GM23338 (cell line): ENCODE measurements at regions not wholly inside any gene's neighbourhood (a gene's known extent, or its start where the extent isn't known, plus 50 kb on each side); places are given as distances from the start of the nearest gene placed in this dataset.

Source experiments
- ATAC-seq: fragments of 200-7000 bp; cut with Tn5 transposase; 3 replicates; pipeline ENCODE4 v1.9.1; 2020
- DNase-seq: peaks from one replicate; pipeline ENCODE4 v3.0.0-alpha.2; 2015; ENCODE audit warnings: low spot score
- H2AFZ ChIP-seq: fragments of 200-600 bp; sonication (generic); 2 replicates; pipeline ENCODE4 v1.8.0; 2016; ENCODE audit warnings: antibody characterized with exemption, mild to moderate bottlenecking, moderate library complexity
- H3F3A ChIP-seq: fragments of 200-600 bp; sonication (generic); replicated peaks from 2 replicates; pipeline ENCODE4 v1.8.0; 2017; ENCODE audit warnings: antibody characterized with exemption, mixed run types, low read depth
- H3K27ac ChIP-seq: fragments of 200-600 bp; sonication (generic); 2 replicates; pipeline ENCODE4 v1.6.1; 2016; ENCODE audit warnings: low read depth
- H3K27me3 ChIP-seq: fragments of 200-600 bp; sonication (generic); 2 replicates; pipeline ENCODE4 v1.8.0; 2016; ENCODE audit warnings: mild to moderate bottlenecking, mixed run types, moderate library complexity; ENCODE audit not compliant: insufficient read depth
- H3K36me3 ChIP-seq: fragments of 200-600 bp; sonication (generic); 2 replicates; pipeline ENCODE4 v1.8.0; 2016; ENCODE audit warnings: mild to moderate bottlenecking; ENCODE audit not compliant: insufficient read depth
- H3K4me1 ChIP-seq: fragments of 200-600 bp; sonication (generic); 2 replicates; pipeline ENCODE4 v1.8.0; 2016; ENCODE audit warnings: mild to moderate bottlenecking, moderate library complexity; ENCODE audit not compliant: insufficient read depth
- H3K4me2 ChIP-seq: fragments of 200-600 bp; sonication (generic); 2 replicates; pipeline ENCODE4 v1.7.1; 2017; ENCODE audit warnings: mixed run types
- H3K4me3 ChIP-seq: fragments of 200-600 bp; sonication (generic); 2 replicates; pipeline ENCODE4 v1.6.1; 2016; ENCODE audit warnings: mixed run types
- H3K79me2 ChIP-seq: fragments of 200-600 bp; sonication (generic); replicated peaks from 2 replicates; pipeline ENCODE4 v1.8.0; 2017; ENCODE audit warnings: mild to moderate bottlenecking; ENCODE audit not compliant: insufficient read depth
- H3K9me2 ChIP-seq: fragments of 200-600 bp; sonication (generic); 2 replicates; pipeline ENCODE4 v1.8.0; 2017; ENCODE audit not compliant: insufficient read depth
- H4K20me1 ChIP-seq: fragments of 200-600 bp; sonication (generic); replicated peaks from 2 replicates; pipeline ENCODE4 v1.8.0; 2017; ENCODE audit warnings: mild to moderate bottlenecking; ENCODE audit not compliant: insufficient read depth
- H3K27ac Mint-ChIP-seq: 2 replicates; pipeline ENCODE4 v1.8.0; 2020; ENCODE audit warnings: inconsistent platforms, mild to moderate bottlenecking, moderate library complexity, mixed read lengths
- H3K27me3 Mint-ChIP-seq: 3 replicates; pipeline ENCODE4 v1.8.0; 2022; ENCODE audit warnings: low read depth, mild to moderate bottlenecking, moderate library complexity, mixed read lengths, inconsistent platforms; ENCODE audit not compliant: insufficient read depth, poor library complexity
- H3K36me3 Mint-ChIP-seq: 3 replicates; pipeline ENCODE4 v1.8.0; 2021; ENCODE audit warnings: low read depth, mild to moderate bottlenecking, inconsistent platforms, moderate library complexity, mixed read lengths
- H3K4me1 Mint-ChIP-seq: 3 replicates; pipeline ENCODE4 v1.8.0; 2020; ENCODE audit warnings: mild to moderate bottlenecking, inconsistent platforms, mixed read lengths
- H3K4me3 Mint-ChIP-seq: 3 replicates; pipeline ENCODE4 v1.8.0; 2021; ENCODE audit warnings: moderate library complexity, mild to moderate bottlenecking, inconsistent platforms, mixed read lengths
- H3K9me3 Mint-ChIP-seq: 3 replicates; pipeline ENCODE4 v1.8.0; 2020; ENCODE audit warnings: moderate library complexity, mild to moderate bottlenecking, inconsistent platforms, mixed read lengths
- ETS1 ChIP-seq: IDR thresholded peaks from 2 replicates; pipeline ENCODE4 v1.6.1; 2016; ENCODE audit warnings: antibody characterized with exemption
- JUNB ChIP-seq: IDR thresholded peaks from one replicate; pipeline ENCODE4 v1.6.1; 2016; ENCODE audit warnings: antibody characterized with exemption; ENCODE audit not compliant: unreplicated experiment
- REST ChIP-seq: IDR thresholded peaks from one replicate; pipeline ENCODE4 v1.6.1; 2018; ENCODE audit warnings: antibody characterized with exemption; ENCODE audit not compliant: unreplicated experiment
- ZNF114 ChIP-seq: fragments of 250-450 bp; sonication (Bioruptor Pico); IDR thresholded peaks from 2 replicates; pipeline ENCODE4 v1.5.0; 2020; ENCODE audit warnings: mild to moderate bottlenecking, moderate library complexity
- TF ChIP-seq, protein P1 (sequence below): fragments of 250-450 bp; sonication (Bioruptor Pico); IDR thresholded peaks from 2 replicates; pipeline ENCODE4 v1.5.0; 2020; ENCODE audit warnings: mild to moderate bottlenecking, moderate library complexity

DNA sequence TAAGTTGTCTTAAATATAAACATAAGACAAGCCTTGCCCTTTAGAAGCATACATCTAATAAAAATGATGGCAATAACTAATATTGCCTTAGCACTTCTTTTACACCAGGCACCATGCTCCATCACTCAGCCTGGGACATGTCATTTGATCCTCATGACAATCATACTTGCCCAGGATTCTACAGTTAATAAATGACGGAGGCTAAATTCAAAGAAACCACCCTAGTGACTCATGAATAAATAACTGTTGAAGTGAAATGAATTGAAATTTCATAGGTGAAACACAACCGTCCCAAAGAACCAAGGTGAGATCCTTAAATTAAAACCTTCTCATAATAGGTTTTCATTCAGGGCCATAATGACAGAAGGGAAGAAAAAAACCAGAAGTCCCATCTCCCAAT, 89.5 kb downstream of the GRIN2B start:
- no peaks in the 10 kb centered on the region for H3K36me3 ChIP-seq
- no peak for ATAC-seq
- H3K4me3 Mint-ChIP-seq: no peak overlapping the region
- no peaks in the 10 kb centered on the region for H3F3A ChIP-seq
- no peaks in the 10 kb centered on the region for H3K4me1 ChIP-seq
- no peak overlapping the region for H3K27ac ChIP-seq
- no peaks in the 10 kb centered on the region for H4K20me1 ChIP-seq
- H3K4me1 Mint-ChIP-seq: peaks cover 11% of the 10 kb centered on the region; the same call in 2 of the 3 replicates
- DNase-seq: no peak
- H3K36me3 Mint-ChIP-seq: no peaks in the 10 kb centered on the region
- no peak overlapping the region for H3K27ac Mint-ChIP-seq
- no peaks in the 10 kb centered on the region for H3K27me3 ChIP-seq
- no peaks in the 10 kb centered on the region for H3K9me2 ChIP-seq
- no peak overlapping the region for H3K4me2 ChIP-seq
- no peaks in the 10 kb centered on the region; the same call in 2 of the 3 replicates for H3K9me3 Mint-ChIP-seq
- no peaks in the 10 kb centered on the region for H3K79me2 ChIP-seq
- no peak overlapping the region for H3K4me3 ChIP-seq
- H3K27me3 Mint-ChIP-seq: no peaks in the 10 kb centered on the region
- TF ChIP-seq ETS1: no peak
- no peak for TF ChIP-seq ZNF114 (CRISPR knock-in tag)
- TF ChIP-seq, protein P1, sequence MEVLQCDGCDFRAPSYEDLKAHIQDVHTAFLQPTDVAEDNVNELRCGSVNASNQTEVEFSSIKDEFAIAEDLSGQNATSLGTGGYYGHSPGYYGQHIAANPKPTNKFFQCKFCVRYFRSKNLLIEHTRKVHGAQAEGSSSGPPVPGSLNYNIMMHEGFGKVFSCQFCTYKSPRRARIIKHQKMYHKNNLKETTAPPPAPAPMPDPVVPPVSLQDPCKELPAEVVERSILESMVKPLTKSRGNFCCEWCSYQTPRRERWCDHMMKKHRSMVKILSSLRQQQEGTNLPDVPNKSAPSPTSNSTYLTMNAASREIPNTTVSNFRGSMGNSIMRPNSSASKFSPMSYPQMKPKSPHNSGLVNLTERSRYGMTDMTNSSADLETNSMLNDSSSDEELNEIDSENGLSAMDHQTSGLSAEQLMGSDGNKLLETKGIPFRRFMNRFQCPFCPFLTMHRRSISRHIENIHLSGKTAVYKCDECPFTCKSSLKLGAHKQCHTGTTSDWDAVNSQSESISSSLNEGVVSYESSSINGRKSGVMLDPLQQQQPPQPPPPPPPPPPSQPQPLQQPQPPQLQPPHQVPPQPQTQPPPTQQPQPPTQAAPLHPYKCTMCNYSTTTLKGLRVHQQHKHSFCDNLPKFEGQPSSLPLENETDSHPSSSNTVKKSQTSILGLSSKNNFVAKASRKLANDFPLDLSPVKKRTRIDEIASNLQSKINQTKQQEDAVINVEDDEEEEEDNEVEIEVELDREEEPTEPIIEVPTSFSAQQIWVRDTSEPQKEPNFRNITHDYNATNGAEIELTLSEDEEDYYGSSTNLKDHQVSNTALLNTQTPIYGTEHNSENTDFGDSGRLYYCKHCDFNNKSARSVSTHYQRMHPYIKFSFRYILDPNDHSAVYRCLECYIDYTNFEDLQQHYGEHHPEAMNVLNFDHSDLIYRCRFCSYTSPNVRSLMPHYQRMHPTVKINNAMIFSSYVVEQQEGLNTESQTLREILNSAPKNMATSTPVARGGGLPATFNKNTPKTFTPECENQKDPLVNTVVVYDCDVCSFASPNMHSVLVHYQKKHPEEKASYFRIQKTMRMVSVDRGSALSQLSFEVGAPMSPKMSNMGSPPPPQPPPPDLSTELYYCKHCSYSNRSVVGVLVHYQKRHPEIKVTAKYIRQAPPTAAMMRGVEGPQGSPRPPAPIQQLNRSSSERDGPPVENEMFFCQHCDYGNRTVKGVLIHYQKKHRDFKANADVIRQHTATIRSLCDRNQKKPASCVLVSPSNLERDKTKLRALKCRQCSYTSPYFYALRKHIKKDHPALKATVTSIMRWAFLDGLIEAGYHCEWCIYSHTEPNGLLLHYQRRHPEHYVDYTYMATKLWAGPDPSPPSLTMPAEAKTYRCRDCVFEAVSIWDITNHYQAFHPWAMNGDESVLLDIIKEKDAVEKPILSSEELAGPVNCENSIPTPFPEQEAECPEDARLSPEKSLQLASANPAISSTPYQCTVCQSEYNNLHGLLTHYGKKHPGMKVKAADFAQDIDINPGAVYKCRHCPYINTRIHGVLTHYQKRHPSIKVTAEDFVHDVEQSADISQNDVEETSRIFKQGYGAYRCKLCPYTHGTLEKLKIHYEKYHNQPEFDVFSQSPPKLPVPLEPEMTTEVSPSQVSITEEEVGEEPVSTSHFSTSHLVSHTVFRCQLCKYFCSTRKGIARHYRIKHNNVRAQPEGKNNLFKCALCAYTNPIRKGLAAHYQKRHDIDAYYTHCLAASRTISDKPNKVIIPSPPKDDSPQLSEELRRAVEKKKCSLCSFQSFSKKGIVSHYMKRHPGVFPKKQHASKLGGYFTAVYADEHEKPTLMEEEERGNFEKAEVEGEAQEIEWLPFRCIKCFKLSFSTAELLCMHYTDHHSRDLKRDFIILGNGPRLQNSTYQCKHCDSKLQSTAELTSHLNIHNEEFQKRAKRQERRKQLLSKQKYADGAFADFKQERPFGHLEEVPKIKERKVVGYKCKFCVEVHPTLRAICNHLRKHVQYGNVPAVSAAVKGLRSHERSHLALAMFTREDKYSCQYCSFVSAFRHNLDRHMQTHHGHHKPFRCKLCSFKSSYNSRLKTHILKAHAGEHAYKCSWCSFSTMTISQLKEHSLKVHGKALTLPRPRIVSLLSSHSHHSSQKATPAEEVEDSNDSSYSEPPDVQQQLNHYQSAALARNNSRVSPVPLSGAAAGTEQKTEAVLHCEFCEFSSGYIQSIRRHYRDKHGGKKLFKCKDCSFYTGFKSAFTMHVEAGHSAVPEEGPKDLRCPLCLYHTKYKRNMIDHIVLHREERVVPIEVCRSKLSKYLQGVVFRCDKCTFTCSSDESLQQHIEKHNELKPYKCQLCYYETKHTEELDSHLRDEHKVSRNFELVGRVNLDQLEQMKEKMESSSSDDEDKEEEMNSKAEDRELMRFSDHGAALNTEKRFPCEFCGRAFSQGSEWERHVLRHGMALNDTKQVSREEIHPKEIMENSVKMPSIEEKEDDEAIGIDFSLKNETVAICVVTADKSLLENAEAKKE: no peak
- TF ChIP-seq JUNB: no peak
- H2AFZ ChIP-seq: no peak overlapping the region

DNA sequence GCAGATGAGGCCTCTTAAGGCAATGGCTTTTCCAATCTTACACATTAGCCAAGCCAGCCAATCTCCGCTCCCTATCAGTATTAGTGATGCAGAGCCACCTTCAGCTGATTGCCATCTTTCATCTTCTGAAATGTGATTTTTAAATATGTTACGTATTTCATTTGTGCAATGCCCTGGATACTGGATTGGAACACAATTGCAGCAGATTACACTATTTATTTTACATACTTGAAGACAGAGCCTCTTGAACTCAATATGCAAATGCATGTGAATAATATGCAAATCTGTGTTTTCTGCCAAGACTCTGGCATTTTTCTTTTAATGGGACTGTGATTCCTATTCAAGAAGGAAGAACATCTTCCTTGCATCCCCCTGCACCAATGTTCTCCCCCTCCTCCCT, 90.5 kb downstream of the GRIN2B start:
- no peaks in the 10 kb centered on the region for H3K9me2 ChIP-seq
- no peak for ATAC-seq
- no peaks in the 10 kb centered on the region for H3K27me3 Mint-ChIP-seq
- H4K20me1 ChIP-seq: no peaks in the 10 kb centered on the region
- H3K4me1 ChIP-seq: no peaks in the 10 kb centered on the region
- H2AFZ ChIP-seq: no peak overlapping the region
- no peak overlapping the region for H3K27ac Mint-ChIP-seq
- no peak overlapping the region for H3K27ac ChIP-seq
- H3K9me3 Mint-ChIP-seq: no peaks in the 10 kb centered on the region; the same call in 2 of the 3 replicates
- H3K36me3 ChIP-seq: no peaks in the 10 kb centered on the region
- no peak overlapping the region for H3K4me2 ChIP-seq
- H3K4me3 Mint-ChIP-seq: no peak overlapping the region
- H3K4me3 ChIP-seq: no peak overlapping the region
- H3K79me2 ChIP-seq: no peaks in the 10 kb centered on the region
- H3K36me3 Mint-ChIP-seq: no peaks in the 10 kb centered on the region
- no peaks in the 10 kb centered on the region for H3F3A ChIP-seq
- no peak for DNase-seq
- H3K27me3 ChIP-seq: no peaks in the 10 kb centered on the region
- H3K4me1 Mint-ChIP-seq: peaks cover 11% of the 10 kb centered on the region; the same call in 2 of the 3 replicates
- no peak for TF ChIP-seq REST
